ENCODE measurements at regions not wholly inside any gene's neighbourhood (a gene's known extent, or its start where the extent isn't known, plus 50 kb on each side); places are given as distances from the start of the nearest gene placed in this dataset.

DNA sequence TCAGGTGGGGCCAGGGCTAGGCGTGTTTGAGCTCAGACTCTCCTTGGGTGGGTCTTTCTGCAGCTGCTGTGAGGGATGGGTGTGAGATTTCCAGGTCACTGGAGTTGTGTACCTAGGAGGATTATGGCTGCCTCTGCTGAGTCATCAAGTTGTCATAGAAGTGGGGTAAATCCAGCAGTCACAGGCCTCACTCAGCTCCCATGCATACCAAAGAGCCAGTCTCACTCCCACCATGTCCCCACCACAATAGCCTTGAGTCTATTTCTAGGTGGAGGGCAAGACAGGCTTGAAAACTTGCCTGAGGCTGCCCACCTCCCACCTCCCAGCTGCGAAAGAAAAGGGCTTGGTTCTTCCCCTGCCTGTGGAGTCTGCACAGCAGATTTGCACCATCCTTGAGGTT is 194.0 kb upstream of the PCDH17 start:
- TF ChIP-seq CTCF (IDR thresholded peaks at IDR 0.05) (no peak), POLR2A (IDR thresholded peaks at IDR 0.05) (no peak)

Measured in right lobe of liver (tissue), 4 donors.